GM12872 (cell line): ENCODE measurements at regions not wholly inside any gene's neighbourhood (a gene's known extent, or its start where the extent isn't known, plus 50 kb on each side); places are given as distances from the start of the nearest gene placed in this dataset.

ENCODE experiments used
- TF ChIP-seq, protein P1 (sequence below): IDR thresholded peaks from 3 replicates; pipeline ENCODE4 v1.5.1; 2011; ENCODE audit warnings: low read depth, mild to moderate bottlenecking, low read length, moderate library complexity; ENCODE audit not compliant: insufficient read depth

DNA sequence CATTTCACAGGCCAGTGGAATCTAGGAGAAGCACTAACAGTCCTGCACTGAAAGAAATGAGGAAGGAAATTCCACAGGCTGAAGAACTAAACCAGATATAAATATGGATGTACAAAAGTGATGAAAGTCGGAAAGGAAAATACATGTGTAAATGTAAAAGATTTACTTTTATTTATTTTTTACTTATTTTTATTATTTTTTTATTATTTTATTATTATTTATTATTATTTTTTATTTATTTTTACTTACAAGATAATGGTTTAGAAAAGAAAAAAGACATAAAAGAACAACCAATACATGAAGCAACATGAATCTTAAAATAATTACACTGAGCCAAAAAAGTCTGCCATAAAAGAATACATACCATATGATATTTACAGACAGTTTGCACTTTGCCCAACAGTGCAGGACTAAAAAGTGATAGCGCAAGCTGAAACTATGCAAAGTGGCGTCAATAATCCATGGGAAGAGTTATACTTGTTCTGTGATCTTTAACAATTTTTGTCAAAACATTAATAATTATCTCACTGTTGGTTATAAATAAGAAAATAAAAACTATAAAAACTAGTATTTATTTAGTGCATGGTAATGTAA, 317.8 kb upstream of the MKI67 start:
- TF ChIP-seq, protein P1, sequence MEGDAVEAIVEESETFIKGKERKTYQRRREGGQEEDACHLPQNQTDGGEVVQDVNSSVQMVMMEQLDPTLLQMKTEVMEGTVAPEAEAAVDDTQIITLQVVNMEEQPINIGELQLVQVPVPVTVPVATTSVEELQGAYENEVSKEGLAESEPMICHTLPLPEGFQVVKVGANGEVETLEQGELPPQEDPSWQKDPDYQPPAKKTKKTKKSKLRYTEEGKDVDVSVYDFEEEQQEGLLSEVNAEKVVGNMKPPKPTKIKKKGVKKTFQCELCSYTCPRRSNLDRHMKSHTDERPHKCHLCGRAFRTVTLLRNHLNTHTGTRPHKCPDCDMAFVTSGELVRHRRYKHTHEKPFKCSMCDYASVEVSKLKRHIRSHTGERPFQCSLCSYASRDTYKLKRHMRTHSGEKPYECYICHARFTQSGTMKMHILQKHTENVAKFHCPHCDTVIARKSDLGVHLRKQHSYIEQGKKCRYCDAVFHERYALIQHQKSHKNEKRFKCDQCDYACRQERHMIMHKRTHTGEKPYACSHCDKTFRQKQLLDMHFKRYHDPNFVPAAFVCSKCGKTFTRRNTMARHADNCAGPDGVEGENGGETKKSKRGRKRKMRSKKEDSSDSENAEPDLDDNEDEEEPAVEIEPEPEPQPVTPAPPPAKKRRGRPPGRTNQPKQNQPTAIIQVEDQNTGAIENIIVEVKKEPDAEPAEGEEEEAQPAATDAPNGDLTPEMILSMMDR = no peak

DNA sequence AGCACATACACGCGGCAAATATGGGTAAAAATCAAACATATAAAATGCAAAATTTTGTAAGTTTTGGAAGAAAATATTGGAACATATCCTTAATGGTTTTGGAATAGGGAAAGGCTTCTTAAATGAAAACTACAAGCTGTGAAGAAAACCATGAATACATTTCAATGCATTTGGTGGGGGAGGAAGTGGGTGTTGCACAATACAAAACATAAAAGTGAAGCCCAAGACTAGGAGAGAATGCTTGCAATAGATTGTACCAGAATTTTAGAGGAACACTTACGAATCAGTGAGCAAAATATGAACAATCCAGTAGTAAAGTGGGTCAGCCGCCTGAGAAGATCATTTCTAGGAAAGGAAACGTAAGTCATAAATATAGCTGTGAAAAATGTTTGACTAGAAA, 322.6 kb upstream of the MKI67 start:
- TF ChIP-seq, protein P1 = no peak

DNA sequence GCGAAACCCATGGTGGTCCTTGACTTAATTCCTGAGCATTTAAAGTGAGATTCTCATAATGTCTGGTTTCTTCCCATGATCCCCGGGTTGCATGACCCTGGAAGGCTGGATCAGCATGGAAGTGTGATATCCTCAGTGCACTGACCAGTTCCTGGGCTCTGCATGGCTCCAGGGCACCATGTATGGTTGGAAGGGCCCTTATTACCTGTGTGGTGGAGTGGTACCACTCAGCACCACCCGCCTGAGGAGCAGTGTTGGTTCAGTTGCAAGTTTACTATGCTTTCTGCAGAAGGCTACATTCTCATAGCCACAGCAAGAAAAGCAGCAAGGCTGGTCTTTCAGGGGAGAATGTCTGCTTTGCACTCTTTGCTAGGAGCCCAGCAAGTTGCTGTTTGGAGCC, 325.7 kb upstream of the MKI67 start:
- TF ChIP-seq, protein P1 = no peak

DNA sequence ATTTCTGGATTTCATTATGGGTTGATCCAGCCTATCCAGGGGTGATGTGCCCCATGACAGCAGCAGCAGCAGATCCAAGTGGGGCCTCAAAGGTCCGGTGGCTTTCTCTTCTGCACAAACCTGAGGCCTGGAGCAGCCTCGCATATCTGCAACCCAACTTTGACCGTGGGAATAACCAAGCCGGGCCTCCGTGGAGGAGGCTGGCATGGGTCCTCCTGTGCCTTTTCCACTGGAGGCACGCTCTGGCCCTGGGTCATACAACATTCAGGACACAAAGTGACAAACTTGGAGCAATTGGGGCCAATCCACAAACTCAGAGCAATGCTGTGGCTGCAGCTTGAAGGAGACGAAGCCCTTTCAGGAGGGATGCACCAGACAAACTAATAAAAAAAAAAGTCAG, 330.0 kb upstream of the MKI67 start:
- TF ChIP-seq, protein P1 = no peak

DNA sequence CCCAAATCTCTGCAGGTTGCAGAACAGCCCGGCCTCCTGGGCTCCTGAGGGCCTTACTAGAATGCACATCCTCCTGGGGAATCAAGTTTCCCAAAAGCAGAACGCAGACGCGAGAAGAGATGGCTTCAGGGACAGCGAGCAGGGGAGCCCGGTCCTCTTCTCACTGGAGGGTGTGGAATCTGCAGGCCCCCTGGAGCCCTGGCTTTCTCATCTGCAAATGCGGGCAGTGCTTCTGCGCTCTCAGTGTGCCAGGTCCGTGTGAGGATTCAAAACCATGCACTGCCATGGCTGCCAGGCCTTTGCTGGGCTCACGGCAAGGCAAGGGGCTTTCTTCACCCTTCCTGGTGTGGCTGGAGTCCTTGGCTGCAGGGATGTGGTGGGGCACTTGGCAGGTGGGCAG, 330.9 kb upstream of the MKI67 start:
- TF ChIP-seq, protein P1 = no peak

DNA sequence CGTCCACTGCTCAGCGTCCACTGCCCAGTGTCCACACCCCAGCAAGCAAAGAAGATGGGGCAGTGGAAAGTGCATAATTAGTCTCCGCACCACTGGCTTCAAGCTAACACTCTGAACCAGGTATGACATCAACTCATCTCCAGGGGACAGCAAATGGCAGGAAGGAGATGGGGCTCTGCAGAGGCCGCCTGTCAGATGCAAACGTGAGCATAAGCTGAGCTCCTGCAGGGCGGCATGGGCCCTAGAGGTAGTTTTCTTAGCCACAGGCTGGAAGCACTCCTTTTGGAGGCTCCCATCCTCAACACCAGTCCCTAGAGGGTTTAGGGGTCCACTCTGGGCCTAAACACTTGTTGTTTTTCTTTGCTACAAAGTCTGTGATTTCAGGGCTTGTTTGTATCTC, 335.8 kb upstream of the MKI67 start:
- TF ChIP-seq, protein P1 = no peak

DNA sequence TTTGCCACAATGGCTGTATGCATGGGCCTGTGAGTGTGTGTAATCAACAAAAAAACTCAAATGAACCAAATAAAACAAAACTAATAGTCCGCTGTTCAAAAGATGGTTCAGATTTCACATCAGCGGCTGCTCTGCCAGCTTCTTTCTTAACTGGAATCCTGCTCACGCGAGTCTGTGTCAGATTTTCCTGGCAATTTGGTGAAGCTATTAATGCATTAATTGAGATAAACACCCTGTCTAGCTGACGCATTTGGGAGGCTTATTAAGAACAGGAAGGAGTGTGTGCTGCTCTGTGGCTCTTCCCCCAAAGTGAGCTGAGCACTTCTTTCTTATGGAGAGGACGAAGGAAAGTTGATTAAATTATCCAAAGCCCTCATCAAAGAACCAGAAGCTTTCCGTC, 336.6 kb upstream of the MKI67 start:
- TF ChIP-seq, protein P1 = no peak
